Suprapubic skin (tissue), 4 donors: ENCODE measurements at regions not wholly inside any gene's neighbourhood (a gene's known extent, or its start where the extent isn't known, plus 50 kb on each side); places are given as distances from the start of the nearest gene placed in this dataset.

Source experiments
- POLR2A ChIP-seq, 2 donors: fragments of 450-650 bp; IDR thresholded peaks; one replicate each; pipeline ENCODE4 v1.6.1; 2017; ENCODE audit warnings: antibody characterized with exemption in 2 of 2, mild to moderate bottlenecking in 2 of 2, moderate library complexity in 2 of 2
- POLR2AphosphoS5 ChIP-seq, 3 donors: sonication (generic); formaldehyde crosslinking; IDR thresholded peaks; one replicate each; pipeline ENCODE4 v1.6.1; 2017; ENCODE audit warnings: antibody characterized with exemption in 3 of 3

DNA sequence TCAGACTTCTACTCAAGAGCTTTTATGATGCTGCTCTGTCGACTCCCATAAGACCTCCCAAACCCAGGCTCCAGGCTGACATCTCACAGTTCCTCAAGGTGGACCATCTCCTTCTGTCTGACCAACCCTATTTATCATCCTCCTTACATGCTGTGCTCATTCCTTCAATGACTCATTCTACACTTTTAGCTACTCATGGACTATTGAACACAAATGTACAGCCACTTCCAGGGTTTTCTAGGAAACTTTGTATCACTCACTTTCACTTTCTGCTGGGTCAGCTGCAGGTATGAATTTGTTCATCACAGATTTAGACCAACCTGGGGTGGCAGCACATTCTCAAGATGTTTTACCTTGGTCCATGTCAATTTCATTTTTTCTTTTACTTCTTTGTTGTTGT lies 162.4 kb upstream of the FAM20A start:
- no peak for TF ChIP-seq POLR2AphosphoS5 (IDR thresholded peaks at IDR 0.05)
- TF ChIP-seq POLR2A (IDR thresholded peaks at IDR 0.05), result no peak
